Adrenal gland (tissue), 5 donors: ENCODE measurements at regions not wholly inside any gene's neighbourhood (a gene's known extent, or its start where the extent isn't known, plus 50 kb on each side); places are given as distances from the start of the nearest gene placed in this dataset.

Source experiments
- CTCF ChIP-seq, 6 experiments: fragments of 450-650 bp in 4 of 6; fragments of 200-600 bp in 2 of 6; sonication (generic) in 1 of 6; IDR thresholded peaks; 1 replicate in 5 of 6; 2 replicates in 1 of 6; pipeline versions ENCODE4 v1.5.1 to v1.8.0; 2016 to 2021; ENCODE audit warnings: antibody characterized with exemption in 6 of 6, mild to moderate bottlenecking in 2 of 6, moderate library complexity in 1 of 6
- POLR2A ChIP-seq, 2 donors: fragments of 450-650 bp; IDR thresholded peaks; one replicate each; pipeline ENCODE4 v1.6.1; 2017; ENCODE audit warnings: antibody characterized with exemption in 2 of 2, mild to moderate bottlenecking in 2 of 2, moderate library complexity in 1 of 2
- donor health status: DM: no; HTN: no; CAD: no.

GRCh38 chr4:97500423-97500822 lies 642.9 kb downstream of the STPG2 start:
- no peak for TF ChIP-seq POLR2A (IDR thresholded peaks at IDR 0.05)
- TF ChIP-seq CTCF (IDR thresholded peaks at IDR 0.05) = no peak
